ENCODE measurements at regions not wholly inside any gene's neighbourhood (a gene's known extent, or its start where the extent isn't known, plus 50 kb on each side); places are given as distances from the start of the nearest gene placed in this dataset.
"Not testable (repeated sequence)": the region's sequence is repeated elsewhere in the genome, so short reads cannot be mapped to it uniquely, and the experiment has no call there.

GRCh38 chr15:20591936-20592335, 50.3 kb upstream of the GOLGA6L6 start:
- H3K9me3 ChIP-seq (ENCODE audit: control insufficient read depth, insufficient read depth, low read length); CTCF ChIA-PET; DNase-seq (ENCODE audit: low read depth, low spot score); POLR2A ChIA-PET; H3K27ac ChIP-seq (ENCODE audit: low read depth, low read length); H3K27me3 ChIP-seq (ENCODE audit: control insufficient read depth, insufficient read depth, low read length); H3K4me3 ChIP-seq (ENCODE audit: low read depth, low read length): not testable (repeated sequence)
